Effector CD4-positive, alpha-beta T cell (primary cell): ENCODE measurements at regions not wholly inside any gene's neighbourhood (a gene's known extent, or its start where the extent isn't known, plus 50 kb on each side); places are given as distances from the start of the nearest gene placed in this dataset.

ENCODE experiments used
- DNase-seq: peaks from one replicate; pipeline ENCODE4 v3.0.0-alpha.2; 2020

- DNase-seq, result no peak
Measured at GRCh38 chr13:105412171-105412570, 1123.3 kb downstream of the EFNB2 start.

GRCh38 chr13:105410602-105411001 lies 1124.9 kb downstream of the EFNB2 start:
- DNase-seq, result no peak

- no peak for DNase-seq
Measured at GRCh38 chr13:105406551-105406950, 1128.9 kb downstream of the EFNB2 start.

GRCh38 chr13:105403086-105403485 lies 1132.4 kb downstream of the EFNB2 start:
- DNase-seq, result no peak

GRCh38 chr13:105395041-105395440 lies 1140.4 kb downstream of the EFNB2 start:
- DNase-seq, result no peak

GRCh38 chr13:105389373-105389772 lies 1146.1 kb downstream of the EFNB2 start:
- no peak for DNase-seq

GRCh38 chr13:105377452-105377851 lies 1158.0 kb downstream of the EFNB2 start:
- no peak for DNase-seq

- DNase-seq, result no peak
Measured at GRCh38 chr13:105370011-105370650, 1165.3 kb downstream of the EFNB2 start.

- DNase-seq, result no peak
Measured at GRCh38 chr13:105368781-105369180, 1166.7 kb downstream of the EFNB2 start.

- DNase-seq, result no peak
Measured at GRCh38 chr13:105365831-105366230, 1169.6 kb downstream of the EFNB2 start.

- no peak for DNase-seq
Measured at GRCh38 chr13:105365021-105365550, 1170.4 kb downstream of the EFNB2 start.

- no peak for DNase-seq
Measured at GRCh38 chr13:105364191-105364590, 1171.3 kb downstream of the EFNB2 start.

GRCh38 chr13:105363261-105364190 lies 1171.9 kb downstream of the EFNB2 start:
- no peak for DNase-seq

- DNase-seq, result no peak
Measured at GRCh38 chr13:105353654-105354053, 1181.8 kb downstream of the EFNB2 start.

- no peak for DNase-seq
Measured at GRCh38 chr13:105349082-105349723, 1186.3 kb downstream of the EFNB2 start.

- DNase-seq, result no peak
Measured at GRCh38 chr13:105346141-105346775, 1189.2 kb downstream of the EFNB2 start.

- no peak for DNase-seq
Measured at GRCh38 chr13:105345730-105346129, 1189.7 kb downstream of the EFNB2 start.

GRCh38 chr13:105345131-105345530 lies 1190.3 kb downstream of the EFNB2 start:
- DNase-seq, result no peak

- no peak for DNase-seq
Measured at GRCh38 chr13:105343134-105343806, 1192.2 kb downstream of the EFNB2 start.

GRCh38 chr13:105342281-105342820 lies 1193.1 kb downstream of the EFNB2 start:
- DNase-seq, result no peak

- DNase-seq, result no peak
Measured at GRCh38 chr13:105341758-105342157, 1193.7 kb downstream of the EFNB2 start.

- no peak for DNase-seq
Measured at GRCh38 chr13:105341256-105341655, 1194.2 kb downstream of the EFNB2 start.
